WTC11 (cell line): ENCODE measurements at regions not wholly inside any gene's neighbourhood (a gene's known extent, or its start where the extent isn't known, plus 50 kb on each side); places are given as distances from the start of the nearest gene placed in this dataset.

Source experiments
- CTCF ChIP-seq: fragments of 200-600 bp; IDR thresholded peaks from 2 replicates; pipeline ENCODE4 v1.8.0; 2022; ENCODE audit warnings: antibody characterized with exemption
- NR1H2 ChIP-seq: sonication (generic); formaldehyde crosslinking; IDR thresholded peaks from 2 replicates; pipeline ENCODE4 v1.9.0; 2021; ENCODE audit warnings: mild to moderate bottlenecking, moderate library complexity, missing genetic modification reagents

- TF ChIP-seq CTCF (no peak), NR1H2 (CRISPR knock-in tag) (no peak)
Observed at GRCh38 chr16:6231398-6231797, 1101.2 kb upstream of the RBFOX1 start.
